ENCODE measurements at regions not wholly inside any gene's neighbourhood (a gene's known extent, or its start where the extent isn't known, plus 50 kb on each side); places are given as distances from the start of the nearest gene placed in this dataset.
"Not testable (repeated sequence)": the region's sequence is repeated elsewhere in the genome, so short reads cannot be mapped to it uniquely, and the experiment has no call there.

- DNase-seq, result no peak
These were observed 199.7 kb upstream of the ARPP21 start for GRCh38 chr3:35439663-35440062.

DNA sequence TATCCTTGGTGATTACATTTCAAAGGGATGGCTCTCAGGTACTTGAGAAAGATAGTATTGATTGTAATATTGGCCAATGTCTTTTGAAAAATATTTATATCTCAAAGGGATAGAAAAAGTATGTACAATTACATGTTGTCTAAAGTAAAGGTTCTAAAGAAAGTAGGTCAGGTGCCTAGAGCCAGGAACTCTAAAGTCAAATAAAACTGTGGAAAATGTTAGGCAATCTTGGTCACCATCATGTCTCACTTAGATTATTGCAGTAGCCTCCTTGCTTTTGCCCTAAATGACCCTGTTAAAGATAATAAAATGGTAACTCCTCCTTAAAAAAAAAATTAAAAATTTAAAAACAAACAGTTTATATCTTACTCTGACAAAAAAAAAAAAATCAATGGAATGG is 198.5 kb upstream of the ARPP21 start:
- DNase-seq, result no peak

- DNase-seq, result no peak
These were observed 192.4 kb upstream of the ARPP21 start for GRCh38 chr3:35446896-35447295.

DNA sequence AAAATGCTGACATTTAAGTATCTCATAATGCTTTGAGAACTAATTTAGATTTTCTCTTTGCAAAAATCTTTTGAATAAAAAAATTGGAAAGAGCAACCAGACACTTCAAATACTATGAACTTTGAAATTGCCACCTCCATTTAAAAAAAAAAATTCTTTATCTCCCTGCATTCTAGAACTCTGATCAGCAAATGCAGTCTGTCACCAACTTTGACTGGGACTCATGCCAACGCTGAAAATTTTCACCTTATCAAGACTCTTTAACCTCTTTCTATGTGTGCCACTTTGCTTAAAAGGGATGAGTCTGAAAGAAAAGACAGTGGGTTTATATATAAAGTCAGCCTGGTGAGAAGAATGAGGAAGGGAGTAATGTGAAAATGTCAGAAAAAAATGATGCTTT is 191.2 kb upstream of the ARPP21 start:
- DNase-seq, result no peak

GRCh38 chr3:35448681-35449080 is 190.6 kb upstream of the ARPP21 start:
- no peak for DNase-seq

DNA sequence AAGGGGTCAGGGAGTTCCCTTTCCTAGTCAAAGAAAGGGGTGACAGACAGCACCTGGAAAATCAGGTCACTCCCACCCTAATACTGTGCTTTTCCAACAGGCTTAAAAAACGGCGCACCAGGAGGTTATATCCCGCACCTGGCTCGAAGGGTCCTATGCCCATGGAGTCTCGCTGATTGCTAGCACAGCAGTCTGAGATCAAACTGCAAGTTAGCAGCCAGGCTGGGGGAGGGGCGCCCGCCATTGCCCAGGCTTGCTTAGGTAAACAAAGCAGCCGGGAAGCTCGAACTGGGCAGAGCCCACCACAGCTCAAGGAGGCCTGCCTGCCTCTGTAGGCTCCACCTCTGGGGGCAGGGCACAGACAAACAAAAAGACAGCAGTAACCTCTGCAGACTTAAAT is 184.5 kb upstream of the ARPP21 start:
- not testable (repeated sequence) for DNase-seq

GRCh38 chr3:35473956-35474355 is 165.4 kb upstream of the ARPP21 start:
- no peak for DNase-seq

GRCh38 chr3:35482566-35482965 is 156.8 kb upstream of the ARPP21 start:
- DNase-seq, result not testable (repeated sequence)

DNA sequence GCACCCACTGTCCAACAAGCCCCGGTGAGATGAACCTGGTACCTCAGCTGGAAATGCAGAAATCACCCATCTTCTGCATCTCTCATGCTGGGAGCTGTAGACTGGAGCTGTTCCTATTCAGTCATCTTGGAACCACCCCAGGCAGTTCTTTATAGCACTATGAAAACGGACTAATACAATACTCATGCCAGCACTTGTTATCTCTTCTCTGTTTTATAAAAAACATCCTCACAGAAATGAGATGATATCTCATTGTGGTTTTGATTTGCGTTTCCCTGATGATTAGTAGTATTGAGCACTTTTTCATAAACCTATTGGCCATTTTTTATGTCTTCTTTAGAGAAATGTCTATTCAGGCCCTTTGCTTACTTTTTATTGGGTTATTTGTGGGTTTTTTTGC is 156.2 kb upstream of the ARPP21 start:
- no peak for DNase-seq

GRCh38 chr3:35484929-35485530 is 154.3 kb upstream of the ARPP21 start:
- DNase-seq, result no peak

- no peak for DNase-seq
These were observed 153.0 kb upstream of the ARPP21 start for GRCh38 chr3:35486295-35486694.

DNA sequence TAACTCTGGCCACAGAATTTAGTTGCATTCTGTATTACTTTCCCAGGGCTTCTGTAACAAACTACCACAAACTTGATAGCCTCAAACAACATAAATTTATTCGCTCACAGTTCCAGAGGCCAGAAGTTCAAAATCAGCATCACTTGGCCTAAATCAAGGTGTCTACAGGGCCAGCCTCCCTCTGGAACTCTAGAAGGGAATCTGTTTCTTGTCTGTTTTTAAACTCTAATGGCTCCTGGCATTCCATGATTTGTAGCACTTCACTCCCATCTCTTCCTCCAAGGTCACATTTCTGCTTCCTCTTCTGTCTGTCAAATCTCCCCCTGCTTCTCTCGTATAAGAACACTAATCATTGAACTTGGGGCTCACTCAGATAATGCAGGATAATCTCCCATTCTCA is 151.9 kb upstream of the ARPP21 start:
- no peak for DNase-seq

- DNase-seq, result no peak
These were observed 150.8 kb upstream of the ARPP21 start for GRCh38 chr3:35488526-35488925.

GRCh38 chr3:35492841-35493240 is 146.5 kb upstream of the ARPP21 start:
- DNase-seq, result no peak

DNA sequence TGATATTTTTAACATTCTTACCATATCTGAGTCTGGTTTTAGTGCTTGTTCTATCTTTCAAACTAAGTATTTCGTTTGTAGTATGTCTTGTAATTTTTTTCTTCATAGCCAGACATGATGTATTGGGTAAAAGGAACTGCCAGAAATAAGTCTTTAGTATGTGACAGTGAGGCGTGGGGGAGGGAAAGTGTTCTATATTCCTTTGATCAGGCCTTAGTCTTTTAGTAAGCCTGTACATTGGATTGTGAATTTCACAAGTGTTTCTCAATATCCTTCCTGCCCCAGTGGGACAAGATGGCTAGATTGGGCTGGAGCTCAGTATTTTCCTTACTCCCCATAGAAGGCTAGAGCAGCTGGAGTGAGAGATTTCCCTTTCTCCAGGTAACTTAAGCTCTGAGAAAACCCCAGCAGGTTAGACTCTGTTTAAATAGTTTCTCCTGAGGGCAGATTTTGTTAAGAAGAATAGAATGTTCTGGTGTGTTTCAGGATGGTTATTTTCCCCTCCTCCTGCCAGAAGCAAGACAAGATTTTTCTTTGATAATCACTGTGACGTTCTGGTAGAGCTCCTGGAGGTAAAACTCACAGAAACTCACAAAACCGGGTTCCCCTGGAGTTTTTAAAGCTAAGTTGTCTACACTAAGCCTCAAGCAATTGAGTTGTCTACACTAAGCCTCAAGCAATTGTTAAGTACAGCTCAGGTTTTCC is 140.7 kb upstream of the ARPP21 start:
- DNase-seq, result no peak

DNA sequence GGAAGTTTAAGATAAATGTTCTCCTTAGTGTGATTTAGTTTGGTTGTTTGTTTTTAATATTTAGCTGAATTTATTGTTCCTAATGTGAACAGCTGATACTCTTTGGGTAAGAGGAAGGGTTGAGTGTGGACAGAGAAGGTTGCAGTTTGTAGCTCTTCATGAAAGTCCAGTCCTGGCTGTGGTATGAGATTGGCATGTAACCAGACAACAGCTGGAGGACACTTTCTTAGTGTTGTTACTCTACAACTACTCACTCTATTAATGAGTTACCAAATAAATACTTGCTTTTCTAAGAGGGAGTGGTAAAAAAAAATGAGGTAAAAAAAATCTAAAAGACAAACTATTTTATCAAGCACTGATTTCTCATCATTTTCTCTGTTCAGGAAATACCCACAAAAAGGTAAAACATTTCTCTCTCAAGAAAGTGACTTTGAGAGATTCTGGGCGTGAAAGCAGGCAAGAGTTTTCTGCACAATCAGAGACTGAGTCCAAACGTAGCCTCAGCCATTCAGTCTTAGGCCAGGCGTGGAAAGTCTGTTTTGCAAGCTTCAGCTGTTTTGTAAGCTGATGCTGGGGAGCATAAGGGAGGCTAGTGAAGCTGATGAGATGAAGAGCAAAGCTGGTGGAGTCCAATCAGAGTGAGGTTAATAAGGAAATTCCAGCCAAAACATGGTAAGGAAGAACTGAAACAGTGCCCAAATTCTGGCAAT is 138.5 kb upstream of the ARPP21 start:
- no peak for DNase-seq

DNA sequence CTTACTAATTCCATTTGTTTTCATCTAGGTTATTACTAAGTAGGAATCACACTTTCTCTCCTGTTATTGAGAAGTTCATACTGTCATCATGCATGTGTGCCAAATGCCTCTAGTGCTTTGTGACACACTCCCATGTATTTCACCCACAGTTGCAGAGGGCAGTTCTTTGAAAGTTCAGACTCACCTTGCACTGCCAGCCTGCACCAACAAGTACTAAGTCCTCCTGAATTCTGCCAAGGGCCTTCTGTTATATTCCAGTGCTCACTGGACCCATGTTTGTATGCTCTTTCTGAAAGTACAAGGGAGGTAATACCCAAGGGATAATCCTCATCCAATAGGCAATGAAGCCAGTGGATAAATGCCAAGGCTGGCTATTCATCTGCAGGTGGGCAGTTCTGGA is 136.6 kb upstream of the ARPP21 start:
- DNase-seq, result no peak

DNA sequence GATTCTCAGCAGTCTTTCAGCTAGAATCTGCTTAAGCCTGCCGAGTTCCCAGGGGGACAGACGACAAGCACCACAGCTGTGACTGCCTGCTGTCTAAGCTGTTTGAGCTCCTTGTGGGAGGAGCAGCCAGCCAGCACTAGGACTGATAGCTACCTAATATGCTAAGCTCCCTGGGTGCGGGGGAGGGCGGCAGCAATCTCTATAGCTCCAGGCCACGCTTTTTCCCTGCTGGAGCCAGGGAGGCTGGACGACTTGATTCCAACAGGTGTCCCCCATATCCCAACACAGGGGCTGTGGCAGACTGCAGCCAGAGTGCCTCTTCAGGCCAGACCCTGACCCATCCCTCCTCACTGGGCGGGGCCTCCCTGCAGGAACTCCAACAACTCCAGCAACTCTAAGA is 134.1 kb upstream of the ARPP21 start:
- no peak for DNase-seq

- no peak for DNase-seq
These were observed 133.6 kb upstream of the ARPP21 start for GRCh38 chr3:35505772-35506171.

- no peak for DNase-seq
These were observed 119.4 kb upstream of the ARPP21 start for GRCh38 chr3:35519936-35520335.

- DNase-seq, result no peak
These were observed 118.1 kb upstream of the ARPP21 start for GRCh38 chr3:35521196-35521595.

DNA sequence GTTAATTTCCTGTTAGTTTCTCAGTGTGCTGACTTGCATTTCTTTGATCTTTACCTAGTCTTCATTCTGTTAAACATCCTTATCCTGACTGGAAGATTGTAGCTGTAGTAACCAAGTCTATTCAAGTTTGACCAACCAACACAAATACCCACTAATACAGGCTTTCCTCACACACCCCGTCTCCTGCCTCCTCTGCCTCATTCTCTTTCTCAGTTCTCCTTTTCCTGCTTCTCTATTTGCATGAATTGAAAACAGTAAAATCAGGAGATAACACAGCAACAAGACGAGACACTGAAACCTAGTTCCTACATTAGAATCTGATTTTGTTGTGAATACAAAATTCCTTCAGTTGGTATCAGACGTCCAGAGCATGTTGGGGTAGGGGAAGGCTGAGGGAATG is 116.9 kb upstream of the ARPP21 start:
- DNase-seq, result no peak

DNA sequence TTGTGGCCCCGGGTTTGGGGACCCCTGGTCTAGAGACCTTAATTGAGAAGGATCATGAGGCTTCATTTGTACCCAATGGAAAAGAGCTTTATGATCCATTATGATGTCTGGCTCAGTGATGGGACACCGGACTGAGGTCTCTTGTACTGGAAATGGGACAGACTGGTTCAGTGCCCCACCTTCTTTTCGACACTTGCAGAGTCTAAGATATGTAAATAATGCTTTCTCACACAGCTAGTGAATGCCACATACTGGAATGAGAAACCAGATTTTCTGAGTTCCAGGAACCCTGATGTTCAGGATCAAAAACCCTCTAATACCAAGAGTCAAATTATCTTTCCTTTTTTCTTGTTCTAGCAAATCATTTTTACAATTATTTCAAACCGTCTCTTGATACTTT is 116.3 kb upstream of the ARPP21 start:
- no peak for DNase-seq

GRCh38 chr3:35523838-35524237 is 115.5 kb upstream of the ARPP21 start:
- DNase-seq, result no peak
